CD8-positive, alpha-beta memory T cell (primary cell): ENCODE measurements at regions not wholly inside any gene's neighbourhood (a gene's known extent, or its start where the extent isn't known, plus 50 kb on each side); places are given as distances from the start of the nearest gene placed in this dataset.

Experiments used
- CTCF ChIA-PET: fragments of 350-600 bp; sonication (Branson Sonifier 250); formaldehyde crosslinking; loops from one replicate; lab custom pipeline; 2021; ENCODE audit warnings: antibody characterized with exemption; lab: Charles Lee
- POLR2A ChIA-PET: fragments of 350-600 bp; sonication (Branson Sonifier 250); formaldehyde crosslinking; loops from one replicate; lab custom pipeline; 2021; ENCODE audit warnings: antibody characterized with exemption; lab: Charles Lee
- DNase-seq, 5 donors: peaks; one replicate each; pipeline versions ENCODE4 v3.0.0 to v3.0.0-alpha.2; 2020 to 2022; ENCODE audit warnings: mixed read lengths in 1 of 5
- H3K27ac ChIP-seq: one replicate; pipeline ENCODE4 v1.7.0; 2013; ENCODE audit warnings: low read depth, mild to moderate bottlenecking, low read length, moderate library complexity
- H3K27me3 ChIP-seq: 2 replicates; pipeline ENCODE4 v1.7.0; 2013; ENCODE audit warnings: low read length, mild to moderate bottlenecking; ENCODE audit not compliant: insufficient read depth, poor library complexity, severe bottlenecking
- H3K36me3 ChIP-seq: 2 replicates; pipeline ENCODE4 v1.7.0; 2013; ENCODE audit warnings: mild to moderate bottlenecking, low read length, moderate library complexity; ENCODE audit not compliant: insufficient read depth
- H3K4me1 ChIP-seq: 2 replicates; pipeline ENCODE4 v1.7.0; 2013; ENCODE audit warnings: mild to moderate bottlenecking, low read length, moderate library complexity; ENCODE audit not compliant: insufficient read depth
- H3K4me3 ChIP-seq: 2 replicates; pipeline ENCODE4 v1.7.0; 2013; ENCODE audit warnings: mild to moderate bottlenecking, low read length
- H3K9me3 ChIP-seq: 2 replicates; pipeline ENCODE4 v1.7.0; 2013; ENCODE audit warnings: mild to moderate bottlenecking, low read length
- H3K27ac Mint-ChIP-seq, 8 donors: one replicate each; pipeline ENCODE4 v1.8.0; 2020 to 2021; ENCODE audit warnings: mixed read lengths in 8 of 8, mild to moderate bottlenecking in 6 of 8, inconsistent platforms in 3 of 8, moderate library complexity in 3 of 8
- H3K27me3 Mint-ChIP-seq, 2 donors: one replicate each; pipeline ENCODE4 v1.8.0; 2020 to 2021; ENCODE audit warnings: mixed read lengths in 2 of 2, mild to moderate bottlenecking in 1 of 2, moderate library complexity in 1 of 2
- H3K36me3 Mint-ChIP-seq, 3 donors: one replicate each; pipeline ENCODE4 v1.8.0; 2020 to 2021; ENCODE audit warnings: mixed read lengths in 3 of 3, inconsistent platforms in 1 of 3, mild to moderate bottlenecking in 1 of 3
- H3K4me1 Mint-ChIP-seq, 3 donors: one replicate each; pipeline ENCODE4 v1.8.0; 2020 to 2021; ENCODE audit warnings: mixed read lengths in 3 of 3, inconsistent platforms in 1 of 3, mild to moderate bottlenecking in 1 of 3
- H3K4me3 Mint-ChIP-seq, 7 donors: one replicate each; pipeline ENCODE4 v1.8.0; 2020 to 2021; ENCODE audit warnings: mixed read lengths in 7 of 7, mild to moderate bottlenecking in 6 of 7, moderate library complexity in 4 of 7, inconsistent platforms in 2 of 7
- H3K9me3 Mint-ChIP-seq, 5 donors: one replicate each; pipeline ENCODE4 v1.8.0; 2020 to 2022; ENCODE audit warnings: mixed read lengths in 5 of 5, mild to moderate bottlenecking in 3 of 5, moderate library complexity in 2 of 5, inconsistent platforms in 1 of 5

DNA sequence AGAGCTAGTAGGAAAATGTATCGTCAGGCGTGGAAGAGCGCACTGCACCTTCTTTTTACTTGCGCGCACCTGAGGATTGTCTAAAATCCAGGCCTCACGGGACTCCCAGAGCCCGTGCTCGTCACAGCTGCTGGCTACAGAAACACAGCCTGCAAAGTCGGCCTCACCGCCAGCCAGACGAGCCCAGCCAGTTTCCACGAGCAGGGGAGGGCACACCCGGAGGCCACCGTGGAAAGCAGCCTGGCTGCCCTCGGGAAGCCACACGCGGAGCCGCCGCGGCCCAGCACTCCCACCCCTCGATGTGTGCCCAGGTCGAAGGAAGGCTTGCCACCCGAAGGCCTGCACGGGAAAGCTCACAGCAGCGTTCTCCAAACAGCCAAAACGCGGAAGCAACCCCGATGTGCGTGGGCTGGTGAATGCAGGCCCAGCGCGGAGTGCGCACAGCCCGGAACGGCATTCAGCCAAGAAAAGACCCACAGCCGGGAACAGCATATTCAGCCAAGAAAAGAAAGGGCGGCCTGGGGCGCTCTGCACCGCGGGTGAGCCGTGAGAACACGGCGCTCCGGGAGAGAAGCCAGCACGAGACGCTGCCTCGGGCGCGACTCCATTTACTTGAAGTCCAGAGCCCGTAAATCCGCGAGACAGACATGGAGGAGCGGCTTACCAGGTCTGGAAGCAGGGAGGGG lies 53.9 kb upstream of the SALL3 start:
- Histone ChIP-seq H3K36me3 (no peaks in the 10 kb centered on the region), H3K4me1 (no peaks in the 10 kb centered on the region), H3K9me3 (no peaks in the 10 kb centered on the region), H3K27ac (no peak overlapping the region), H3K27me3 (no peaks in the 10 kb centered on the region), H3K4me3 (no peak overlapping the region)
- Mint-ChIP-seq H3K36me3 (no peaks in the 10 kb centered on the region), H3K9me3 (no peaks in the 10 kb centered on the region), H3K4me1 (no peaks in the 10 kb centered on the region), H3K27ac (no peak overlapping the region), H3K27me3 (peaks cover 0 to 5% of the 10 kb centered on the region in 2 donors), H3K4me3 (no peak overlapping the region)
- no peak for DNase-seq
- ChIA-PET CTCF (interaction anchor here (1.5 kb wide), 1 partner anchor 14 kb away, joined by 4 read pairs; no protein-coding TSS in a partner anchor), POLR2A (no interaction called here)

DNA sequence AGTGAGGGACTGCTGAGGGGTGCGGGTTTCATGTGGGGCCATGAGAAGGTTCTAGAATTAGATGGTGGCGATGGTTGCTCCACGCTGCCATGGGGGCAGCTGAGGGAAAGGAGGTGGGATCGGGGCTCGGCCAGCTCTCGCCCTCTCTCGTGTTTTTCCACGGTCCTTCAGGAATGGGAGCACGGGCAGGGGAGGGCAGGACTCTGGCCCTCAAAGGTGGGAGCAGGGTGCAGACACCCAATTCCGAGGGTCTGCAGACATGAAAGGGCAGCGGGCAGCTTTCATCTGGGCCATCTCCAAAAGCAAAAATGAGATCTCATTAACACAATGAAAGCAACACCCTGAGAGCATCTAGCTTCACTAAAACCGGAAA lies 53.4 kb upstream of the SALL3 start:
- peaks cover 0 to 5% of the 10 kb centered on the region in 2 donors for H3K27me3 Mint-ChIP-seq
- no peaks in the 10 kb centered on the region for H3K4me1 Mint-ChIP-seq
- H3K9me3 ChIP-seq, result no peaks in the 10 kb centered on the region
- ChIA-PET CTCF (no interaction called here), POLR2A (no interaction called here)
- no peaks in the 10 kb centered on the region for H3K36me3 Mint-ChIP-seq
- no peaks in the 10 kb centered on the region for H3K36me3 ChIP-seq
- H3K27ac Mint-ChIP-seq, result no peak overlapping the region
- H3K4me3 ChIP-seq, result no peak overlapping the region
- H3K27ac ChIP-seq, result no peak overlapping the region
- no peaks in the 10 kb centered on the region for H3K27me3 ChIP-seq
- no peak overlapping the region for H3K4me3 Mint-ChIP-seq
- no peaks in the 10 kb centered on the region for H3K4me1 ChIP-seq
- no peak for DNase-seq
- no peaks in the 10 kb centered on the region for H3K9me3 Mint-ChIP-seq

DNA sequence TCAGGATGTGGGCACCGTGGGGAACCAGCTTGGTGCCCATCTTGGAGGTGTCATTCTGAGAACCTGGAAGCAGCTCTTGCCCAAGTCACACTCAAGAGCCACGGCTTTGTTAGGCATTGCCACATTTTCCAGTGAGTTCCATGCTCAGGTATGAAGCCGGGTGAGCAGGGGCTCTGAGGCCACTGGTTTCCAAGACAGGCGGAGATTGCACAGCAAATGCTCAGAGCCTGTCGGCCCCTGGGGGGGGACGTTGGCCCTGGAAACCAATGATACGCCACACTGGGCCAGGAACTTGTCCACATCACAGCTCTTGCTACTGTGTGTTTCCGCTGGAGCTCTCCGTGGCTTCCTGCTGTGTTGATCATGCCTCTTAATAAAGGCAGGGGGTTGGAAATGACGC lies 52.5 kb upstream of the SALL3 start:
- CTCF ChIA-PET, result no interaction called here
- H3K36me3 ChIP-seq, result no peaks in the 10 kb centered on the region
- H3K4me3 ChIP-seq, result no peak overlapping the region
- H3K27me3 Mint-ChIP-seq, result peaks cover 0 to 5% of the 10 kb centered on the region in 2 donors
- H3K9me3 Mint-ChIP-seq, result no peaks in the 10 kb centered on the region
- no peaks in the 10 kb centered on the region for H3K4me1 ChIP-seq
- H3K4me3 Mint-ChIP-seq, result no peak overlapping the region
- H3K27me3 ChIP-seq, result no peaks in the 10 kb centered on the region
- H3K36me3 Mint-ChIP-seq, result no peaks in the 10 kb centered on the region
- no peaks in the 10 kb centered on the region for H3K9me3 ChIP-seq
- no peak for DNase-seq
- no peak overlapping the region for H3K27ac Mint-ChIP-seq
- H3K27ac ChIP-seq, result no peak overlapping the region
- H3K4me1 Mint-ChIP-seq, result no peaks in the 10 kb centered on the region
- POLR2A ChIA-PET, result no interaction called here

DNA sequence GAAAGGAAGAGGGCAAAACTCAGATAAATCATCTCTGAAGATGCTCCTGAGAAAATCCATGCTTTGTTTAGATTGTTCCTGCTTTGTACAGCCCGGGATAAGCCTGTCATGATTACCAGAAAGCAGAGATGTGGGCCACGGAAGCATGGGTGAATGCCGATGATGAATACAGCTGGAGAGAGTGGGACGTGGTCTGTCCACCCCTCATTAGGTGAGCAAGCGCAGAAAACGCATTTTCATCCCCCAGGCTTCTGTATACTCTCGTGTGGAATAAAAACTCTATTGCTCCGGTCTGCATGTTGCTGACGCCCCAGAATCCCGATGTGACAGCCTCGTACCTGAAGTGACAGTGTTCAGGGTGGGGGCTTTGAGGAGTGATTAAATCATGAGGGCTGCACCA lies 52.0 kb upstream of the SALL3 start:
- Histone ChIP-seq H3K9me3 (no peaks in the 10 kb centered on the region), H3K4me1 (no peaks in the 10 kb centered on the region), H3K36me3 (no peaks in the 10 kb centered on the region), H3K27ac (no peak overlapping the region), H3K27me3 (no peaks in the 10 kb centered on the region), H3K4me3 (no peak overlapping the region)
- no peak overlapping the region for H3K27ac Mint-ChIP-seq
- no peak overlapping the region for H3K4me3 Mint-ChIP-seq
- H3K36me3 Mint-ChIP-seq, result no peaks in the 10 kb centered on the region
- no peak for DNase-seq
- H3K4me1 Mint-ChIP-seq, result no peaks in the 10 kb centered on the region
- peaks cover 0 to 3% of the 10 kb centered on the region in 2 donors for H3K27me3 Mint-ChIP-seq
- no peaks in the 10 kb centered on the region for H3K9me3 Mint-ChIP-seq
- CTCF ChIA-PET, result no interaction called here
- POLR2A ChIA-PET, result no interaction called here

DNA sequence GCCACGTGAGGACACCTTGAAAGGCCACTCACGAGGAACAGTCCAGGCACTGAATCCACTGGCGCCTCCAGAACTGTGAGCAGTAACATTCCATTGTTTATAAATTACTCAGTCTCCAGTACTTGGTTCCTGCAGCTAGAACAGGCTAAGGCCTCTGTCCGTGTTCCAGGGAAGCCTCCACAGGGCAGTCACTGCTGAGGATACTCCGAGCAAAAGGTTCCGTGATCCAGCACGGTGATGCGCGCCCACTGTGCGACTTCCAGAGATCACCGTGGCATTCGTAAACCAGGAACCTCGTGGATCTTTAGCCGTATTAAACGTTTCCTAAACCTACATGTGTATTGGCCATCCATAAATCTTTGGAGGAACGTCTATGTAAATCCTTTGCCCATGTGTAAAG lies 51.5 kb upstream of the SALL3 start:
- H3K4me1 Mint-ChIP-seq, result no peaks in the 10 kb centered on the region
- H3K27ac Mint-ChIP-seq, result peak overlapping the region in 1 of 8 donors; percentile 26
- Histone ChIP-seq H3K9me3 (no peaks in the 10 kb centered on the region), H3K27me3 (no peaks in the 10 kb centered on the region), H3K27ac (no peak overlapping the region), H3K4me3 (no peak overlapping the region), H3K36me3 (no peaks in the 10 kb centered on the region), H3K4me1 (no peaks in the 10 kb centered on the region)
- peaks cover 0 to 1% of the 10 kb centered on the region in 2 donors for H3K27me3 Mint-ChIP-seq
- no peaks in the 10 kb centered on the region for H3K36me3 Mint-ChIP-seq
- ChIA-PET POLR2A (no interaction called here), CTCF (no interaction called here)
- no peak for DNase-seq
- H3K4me3 Mint-ChIP-seq, result no peak overlapping the region
- H3K9me3 Mint-ChIP-seq, result no peaks in the 10 kb centered on the region

DNA sequence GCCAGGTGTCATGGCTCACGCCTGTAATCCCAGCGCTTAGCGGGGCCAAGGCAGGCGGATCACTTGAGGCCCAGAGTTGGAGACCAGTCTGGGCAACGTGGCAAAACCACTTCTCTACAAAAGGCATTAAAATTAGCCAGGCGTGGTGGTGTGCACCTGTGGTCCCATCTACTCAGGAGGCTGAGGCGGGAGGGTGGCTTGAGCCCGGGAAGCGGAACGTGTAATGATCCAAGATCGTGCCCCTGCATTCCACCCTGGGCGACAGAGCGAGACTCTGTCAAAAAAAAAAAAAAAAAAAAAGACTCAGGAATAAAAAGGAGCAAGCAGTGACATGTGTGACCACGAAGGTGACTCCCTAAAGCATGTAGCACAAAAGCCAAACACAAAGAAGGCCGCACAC lies 50.1 kb upstream of the SALL3 start:
- ChIA-PET POLR2A (no interaction called here), CTCF (no interaction called here)
- no peak for DNase-seq
- H3K4me3 ChIP-seq, result no peak overlapping the region
- no peak overlapping the region for H3K27ac Mint-ChIP-seq
- no peaks in the 10 kb centered on the region for H3K4me1 Mint-ChIP-seq
- no peaks in the 10 kb centered on the region for H3K36me3 Mint-ChIP-seq
- peaks cover 0 to 1% of the 10 kb centered on the region in 2 donors for H3K27me3 Mint-ChIP-seq
- H3K27me3 ChIP-seq, result no peaks in the 10 kb centered on the region
- H3K9me3 Mint-ChIP-seq, result no peaks in the 10 kb centered on the region
- H3K27ac ChIP-seq, result no peak overlapping the region
- no peaks in the 10 kb centered on the region for H3K9me3 ChIP-seq
- no peaks in the 10 kb centered on the region for H3K4me1 ChIP-seq
- no peak overlapping the region for H3K4me3 Mint-ChIP-seq
- H3K36me3 ChIP-seq, result no peaks in the 10 kb centered on the region
